ENCODE measurements at regions not wholly inside any gene's neighbourhood (a gene's known extent, or its start where the extent isn't known, plus 50 kb on each side); places are given as distances from the start of the nearest gene placed in this dataset.

- H3K27me3 ChIP-seq = no peaks in the 10 kb centered on the region
- no peak for DNase-seq
- H3K27ac ChIP-seq = no peak overlapping the region
- no peak for ATAC-seq (ENCODE audit: low FRiP score in 2 of 2)
- WGBS, 2 donors = 95 to 98% methylated on average over 15 of the region's 15 CpGs
- no peak for TF ChIP-seq EP300 (IDR thresholded peaks at IDR 0.05)
- H3K36me3 ChIP-seq = no peaks in the 10 kb centered on the region
- H3K4me1 ChIP-seq = no peaks in the 10 kb centered on the region
- no peaks in the 10 kb centered on the region for H3K9me3 ChIP-seq
- no peak overlapping the region for H3K4me3 ChIP-seq
Measured at GRCh38 chr7:125125315-125125714, 195.7 kb upstream of the POT1 start.

GRCh38 chr7:125122173-125122572 lies 192.5 kb upstream of the POT1 start:
- no peak for ATAC-seq (ENCODE audit: low FRiP score in 2 of 2)
- TF ChIP-seq POLR2A (IDR thresholded peaks at IDR 0.05) (no peak), POLR2AphosphoS5 (IDR thresholded peaks at IDR 0.05) (no peak), EP300 (IDR thresholded peaks at IDR 0.05) (no peak), CTCF (IDR thresholded peaks at IDR 0.05) (no peak)
- Histone ChIP-seq H3K9me3 (no peaks in the 10 kb centered on the region), H3K4me3 (no peak overlapping the region), H3K27ac (no peak overlapping the region), H3K4me1 (no peaks in the 10 kb centered on the region), H3K27me3 (no peaks in the 10 kb centered on the region), H3K36me3 (no peaks in the 10 kb centered on the region)
- 63 to 68% methylated on average over 2 of the region's 2 CpGs for WGBS, 2 donors
- DNase-seq = no peak

GRCh38 chr7:125119559-125120115 lies 190.0 kb upstream of the POT1 start:
- Histone ChIP-seq H3K4me3 (no peak overlapping the region), H3K27ac (no peak overlapping the region), H3K4me1 (no peaks in the 10 kb centered on the region), H3K9me3 (no peaks in the 10 kb centered on the region), H3K36me3 (no peaks in the 10 kb centered on the region), H3K27me3 (no peaks in the 10 kb centered on the region)
- ATAC-seq (ENCODE audit: low FRiP score in 2 of 2) (no peak), DNase-seq (no peak)
- TF ChIP-seq POLR2AphosphoS5 (IDR thresholded peaks at IDR 0.05) (no peak), EP300 (IDR thresholded peaks at IDR 0.05) (no peak), POLR2A (IDR thresholded peaks at IDR 0.05) (no peak), CTCF (IDR thresholded peaks at IDR 0.05) (no peak)
- WGBS, 2 donors = 55 to 64% methylated on average over 4 of the region's 4 CpGs

GRCh38 chr7:125118444-125118843 lies 188.8 kb upstream of the POT1 start:
- WGBS, 2 donors = 78 to 79% methylated on average over 1 of the region's 1 CpG

GRCh38 chr7:125112850-125113249 lies 183.2 kb upstream of the POT1 start:
- WGBS, 2 donors = 82 to 85% methylated on average over 2 of the region's 2 CpGs
- Histone ChIP-seq H3K4me1 (no peaks in the 10 kb centered on the region), H3K27me3 (no peaks in the 10 kb centered on the region), H3K36me3 (no peaks in the 10 kb centered on the region), H3K4me3 (no peak overlapping the region), H3K9me3 (peaks cover 0 to 7% (median 0%) of the 10 kb centered on the region in 4 donors), H3K27ac (no peak overlapping the region)
- no peak for ATAC-seq (ENCODE audit: low FRiP score in 2 of 2)
- TF ChIP-seq CTCF (IDR thresholded peaks at IDR 0.05) (no peak), POLR2A (IDR thresholded peaks at IDR 0.05) (no peak), EP300 (IDR thresholded peaks at IDR 0.05) (no peak), POLR2AphosphoS5 (IDR thresholded peaks at IDR 0.05) (no peak)
- DNase-seq = no peak

More at GRCh38 chr7:125118444-125118843, 188.8 kb upstream of the POT1 start:
- Histone ChIP-seq H3K27me3 (no peaks in the 10 kb centered on the region), H3K4me3 (no peak overlapping the region), H3K27ac (no peak overlapping the region), H3K36me3 (no peaks in the 10 kb centered on the region), H3K9me3 (no peaks in the 10 kb centered on the region), H3K4me1 (no peaks in the 10 kb centered on the region)
- TF ChIP-seq POLR2A (IDR thresholded peaks at IDR 0.05) (no peak), CTCF (IDR thresholded peaks at IDR 0.05) (no peak), EP300 (IDR thresholded peaks at IDR 0.05) (no peak), POLR2AphosphoS5 (IDR thresholded peaks at IDR 0.05) (no peak)
- DNase-seq (no peak), ATAC-seq (ENCODE audit: low FRiP score in 2 of 2) (no peak)
